C4-2B (cell line): ENCODE measurements at regions not wholly inside any gene's neighbourhood (a gene's known extent, or its start where the extent isn't known, plus 50 kb on each side); places are given as distances from the start of the nearest gene placed in this dataset.

Experiments
- CTCF ChIP-seq: fragments of 450-650 bp; conservative IDR thresholded peaks from 2 replicates; pipeline ENCODE4 v1.5.1; 2017; ENCODE audit warnings: mild to moderate bottlenecking
- ZFX ChIP-seq: fragments of 450-650 bp; IDR thresholded peaks from 2 replicates; pipeline ENCODE4 v1.6.1; 2017

- TF ChIP-seq CTCF (no peak), ZFX (no peak)
Measured at GRCh38 chr6:97508646-97509045, 225.6 kb upstream of the MMS22L start.
